Non-pigmented ciliary epithelial cell (primary cell): ENCODE measurements at regions not wholly inside any gene's neighbourhood (a gene's known extent, or its start where the extent isn't known, plus 50 kb on each side); places are given as distances from the start of the nearest gene placed in this dataset.
A peak's percentile ranks its signal among the peaks of the same experiment; 100 is the strongest.

ENCODE experiments used
- DNase-seq: peaks from one replicate; pipeline ENCODE4 v3.0.0-alpha.2; 2010; ENCODE audit warnings: low read depth

GRCh38 chr3:59338934-59339333 is 289.1 kb upstream of the CFAP20DC start:
- no peak for DNase-seq

DNA sequence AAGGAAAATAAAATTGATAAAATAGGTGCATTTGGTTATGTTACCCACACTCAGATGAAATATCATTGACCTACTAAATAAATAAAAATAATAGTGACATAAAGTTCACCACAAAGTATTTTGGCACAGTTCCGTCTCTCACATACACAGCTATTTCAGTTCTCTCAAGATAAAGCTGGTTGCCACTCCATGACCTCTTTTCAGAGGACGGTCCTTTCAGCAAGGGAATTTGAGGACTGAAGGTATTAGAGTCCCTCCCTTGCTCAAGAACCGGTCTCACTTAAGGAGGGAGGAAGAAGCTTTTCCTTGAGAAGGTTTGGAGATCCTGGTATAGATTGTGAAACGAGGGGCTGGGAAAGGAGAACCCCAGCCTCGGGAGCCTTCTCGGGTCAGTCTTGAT is 285.5 kb upstream of the CFAP20DC start:
- DNase-seq, result no peak

DNA sequence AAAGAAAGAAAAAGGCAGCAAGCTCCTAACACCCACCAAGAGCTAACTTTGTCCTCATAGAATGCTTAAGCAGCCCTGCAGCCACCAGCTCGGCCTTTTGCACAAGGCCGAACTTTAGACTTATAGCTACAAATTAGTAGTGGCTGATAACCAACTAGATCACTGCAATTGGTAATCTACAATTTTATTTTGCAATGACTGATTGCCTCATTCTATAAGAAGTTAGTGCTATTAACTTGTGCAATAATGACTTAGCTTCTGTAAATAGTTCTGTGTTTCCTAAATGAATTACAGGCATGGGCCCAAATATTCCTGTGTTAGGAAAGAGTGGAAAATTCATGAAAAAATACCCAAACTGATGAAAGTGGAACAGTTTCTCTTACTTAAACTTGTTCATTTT is 284.8 kb upstream of the CFAP20DC start:
- no peak for DNase-seq

GRCh38 chr3:59327376-59327808 is 277.6 kb upstream of the CFAP20DC start:
- peak; percentile 91 for DNase-seq

GRCh38 chr3:59326246-59327024 is 276.6 kb upstream of the CFAP20DC start:
- no peak for DNase-seq

DNA sequence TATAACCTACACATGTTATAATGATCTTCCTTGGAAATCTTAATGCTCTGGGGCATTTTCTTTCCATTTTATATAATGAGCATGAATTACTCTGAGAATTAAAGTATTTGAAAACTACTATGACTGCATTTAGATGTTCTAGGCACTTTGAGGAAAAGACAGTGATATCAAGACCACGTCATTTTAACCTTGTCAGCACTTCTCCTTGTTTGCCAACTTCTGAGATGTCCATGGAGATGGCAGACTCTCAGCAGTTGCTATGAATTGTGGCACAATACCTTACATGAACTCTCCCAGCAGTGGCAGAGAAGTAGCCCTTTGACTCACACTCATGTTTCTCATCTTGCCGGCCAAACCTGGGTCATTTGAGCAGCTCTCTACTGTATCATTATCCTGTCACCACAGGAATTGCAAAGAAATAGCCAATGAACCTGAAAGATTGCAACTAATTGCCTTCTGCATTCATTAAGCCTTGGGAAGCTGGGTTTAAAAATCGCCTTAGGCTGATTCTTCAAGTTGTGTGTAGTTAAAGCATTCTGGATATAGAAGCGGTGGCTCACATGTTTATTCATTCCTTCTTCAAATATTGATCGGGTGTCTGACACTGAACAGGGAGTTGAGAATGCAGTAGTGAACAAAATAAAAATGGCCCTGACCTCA is 272.2 kb upstream of the CFAP20DC start:
- no peak for DNase-seq

DNA sequence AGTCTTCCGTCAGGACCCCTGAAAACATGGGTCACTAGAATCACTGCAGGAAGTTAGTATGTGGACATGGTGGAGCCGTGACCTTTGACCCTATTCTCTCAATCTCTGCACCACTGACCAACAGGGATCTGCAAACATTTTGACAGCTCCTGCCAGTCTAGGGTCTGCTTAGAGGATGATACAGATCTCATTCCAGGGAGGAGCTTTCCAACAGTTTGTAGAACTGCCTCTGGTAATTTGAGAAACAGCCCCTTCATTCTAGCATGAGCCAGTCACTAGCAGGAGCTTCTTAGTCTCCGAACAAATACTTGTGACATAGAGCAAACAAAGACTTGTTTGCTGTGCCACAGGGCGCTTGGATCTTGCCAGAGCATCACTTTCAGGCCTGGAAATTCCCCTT is 270.3 kb upstream of the CFAP20DC start:
- no peak for DNase-seq

GRCh38 chr3:59319442-59319841 is 269.6 kb upstream of the CFAP20DC start:
- DNase-seq, result no peak

DNA sequence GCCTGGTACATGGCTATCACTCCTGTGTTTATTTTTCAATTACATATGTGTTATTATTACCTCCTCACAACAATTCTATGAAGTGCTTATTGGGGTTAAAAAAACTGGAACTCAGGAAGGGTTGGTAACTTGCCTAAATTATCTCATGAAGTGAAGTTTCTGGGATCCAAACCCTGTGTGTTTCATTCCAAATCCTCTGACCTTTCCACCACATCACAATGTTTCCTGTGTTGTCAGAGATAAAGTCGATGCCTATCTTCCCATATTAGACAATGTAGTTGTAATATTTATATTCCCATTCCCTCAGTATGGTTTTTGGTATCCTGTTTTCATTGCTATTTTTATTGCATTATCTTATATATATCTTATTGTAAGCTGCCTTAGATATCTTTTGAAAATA is 269.1 kb upstream of the CFAP20DC start:
- DNase-seq, result no peak

DNA sequence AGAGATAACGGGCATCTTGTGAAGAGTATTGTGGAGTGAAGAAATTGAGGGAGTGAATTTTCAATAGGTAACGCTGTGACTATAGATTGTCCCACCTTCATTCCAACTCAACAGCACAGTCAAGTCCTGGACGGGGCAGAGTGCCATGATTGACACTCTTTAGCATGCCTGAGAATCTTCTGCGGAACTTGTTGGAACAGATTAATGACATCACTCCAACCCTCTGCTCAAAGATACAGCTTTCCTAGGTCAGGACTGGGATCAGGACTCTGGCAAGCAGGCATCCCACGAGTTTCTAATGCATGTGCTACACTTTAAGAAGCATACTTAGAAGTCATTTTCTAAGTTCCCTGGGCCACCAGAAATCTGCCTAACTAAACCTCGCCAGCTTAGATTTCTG is 267.6 kb upstream of the CFAP20DC start:
- DNase-seq, result no peak

DNA sequence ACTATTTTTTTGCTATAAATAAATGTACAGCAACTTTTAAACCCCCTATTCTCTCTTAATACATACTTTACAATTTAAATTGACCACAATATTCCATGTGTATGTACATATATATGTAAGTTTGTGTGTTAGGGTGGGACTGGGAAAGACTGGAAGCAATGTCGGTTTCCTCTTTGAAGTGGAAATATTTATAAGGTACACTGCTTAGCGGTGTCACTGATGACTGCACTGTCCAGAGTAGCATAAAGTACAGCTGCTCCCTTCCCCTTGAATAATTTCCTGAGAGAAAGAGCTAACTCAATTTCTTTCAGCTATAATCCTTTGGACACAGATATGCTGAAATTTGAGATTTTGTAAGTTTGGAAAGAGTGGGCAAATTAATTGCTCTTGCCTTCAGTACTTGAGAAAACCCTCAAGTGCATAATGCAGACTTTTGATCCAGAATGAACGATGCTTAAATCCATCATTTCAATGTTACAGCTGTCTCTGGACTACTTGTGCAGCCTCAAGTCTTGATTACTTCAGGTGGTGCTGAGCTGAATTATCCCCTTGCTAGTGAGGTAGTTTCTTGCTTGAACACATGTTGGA is 267.0 kb upstream of the CFAP20DC start:
- no peak for DNase-seq

GRCh38 chr3:59313365-59313764 is 263.5 kb upstream of the CFAP20DC start:
- no peak for DNase-seq

DNA sequence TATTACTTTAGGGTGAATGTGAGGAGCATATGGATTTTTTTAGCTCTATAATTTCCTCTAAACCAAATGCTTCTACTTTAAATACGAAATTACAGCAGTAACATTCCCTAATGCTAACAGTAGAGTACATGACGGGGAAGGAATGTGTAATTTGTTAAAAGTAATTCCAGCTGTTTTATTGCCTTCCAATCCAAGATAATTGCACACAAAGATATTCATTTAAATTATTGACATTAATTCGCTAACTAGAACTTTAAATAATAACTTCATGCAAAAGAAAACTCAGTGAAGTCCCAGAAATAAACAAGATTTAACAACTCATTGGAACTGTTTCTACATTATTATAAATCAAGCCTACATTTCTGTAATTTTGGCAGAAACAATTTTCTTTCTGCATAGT is 261.4 kb upstream of the CFAP20DC start:
- DNase-seq, result no peak

GRCh38 chr3:59310736-59311135 is 260.9 kb upstream of the CFAP20DC start:
- no peak for DNase-seq

DNA sequence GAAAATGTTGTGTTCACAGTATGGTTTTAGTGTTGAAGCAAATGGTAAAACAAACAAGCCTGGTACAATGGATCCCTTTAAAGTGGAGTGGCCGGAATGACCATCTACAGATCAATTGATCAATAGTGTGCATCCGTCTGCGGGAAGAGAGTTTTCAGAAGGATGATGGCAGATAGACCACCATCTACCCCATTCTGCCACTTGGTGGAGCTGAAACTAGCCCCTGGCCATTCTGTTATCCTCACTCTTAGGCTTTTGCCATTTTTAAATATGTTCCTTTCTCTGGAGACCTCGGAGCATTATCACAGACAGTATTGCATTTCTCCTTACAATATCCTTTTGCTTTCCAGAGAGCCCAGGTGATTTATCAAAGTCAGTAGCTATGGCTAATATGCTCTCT is 258.9 kb upstream of the CFAP20DC start:
- DNase-seq, result no peak

GRCh38 chr3:59308001-59308400 is 258.2 kb upstream of the CFAP20DC start:
- no peak for DNase-seq

DNA sequence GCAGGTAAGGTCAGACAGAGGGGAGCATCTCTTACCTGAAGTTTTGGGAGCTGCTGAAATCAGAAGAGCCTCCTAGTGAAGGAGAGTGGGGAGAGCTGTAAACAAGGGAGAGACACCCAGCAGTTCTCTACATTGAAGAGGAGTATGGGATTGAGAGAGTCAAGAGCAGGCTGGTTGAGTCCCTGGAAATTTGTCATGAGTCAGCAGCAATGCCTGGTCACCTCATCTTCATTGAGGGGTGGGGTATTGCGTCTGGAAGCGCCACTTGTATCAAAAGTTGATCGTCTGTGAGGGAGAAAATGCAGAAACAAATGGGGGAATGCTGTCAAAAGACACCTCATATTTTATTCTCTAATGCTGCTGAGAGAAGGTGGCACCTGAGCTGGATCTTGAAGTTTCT is 256.6 kb upstream of the CFAP20DC start:
- no peak for DNase-seq

DNA sequence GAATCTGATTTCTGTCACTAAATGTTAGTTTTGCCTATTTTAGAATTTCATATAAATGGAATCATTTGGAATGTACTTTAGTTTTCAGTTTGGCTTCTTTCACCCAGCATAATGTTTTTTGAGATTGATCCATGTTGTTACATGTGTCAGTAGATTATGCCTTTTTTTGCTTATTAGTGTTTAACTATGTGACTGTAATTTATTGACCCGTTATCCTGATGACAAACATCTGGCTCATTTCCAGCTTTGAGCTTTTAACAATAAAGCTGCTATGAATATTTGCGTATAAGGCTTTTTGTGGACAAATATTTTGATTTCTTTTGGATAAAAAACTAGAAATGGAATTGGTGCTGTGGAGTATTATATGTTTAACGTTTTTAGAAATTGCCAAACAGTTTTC is 254.5 kb upstream of the CFAP20DC start:
- DNase-seq, result no peak

GRCh38 chr3:59303452-59303851 is 253.6 kb upstream of the CFAP20DC start:
- no peak for DNase-seq

DNA sequence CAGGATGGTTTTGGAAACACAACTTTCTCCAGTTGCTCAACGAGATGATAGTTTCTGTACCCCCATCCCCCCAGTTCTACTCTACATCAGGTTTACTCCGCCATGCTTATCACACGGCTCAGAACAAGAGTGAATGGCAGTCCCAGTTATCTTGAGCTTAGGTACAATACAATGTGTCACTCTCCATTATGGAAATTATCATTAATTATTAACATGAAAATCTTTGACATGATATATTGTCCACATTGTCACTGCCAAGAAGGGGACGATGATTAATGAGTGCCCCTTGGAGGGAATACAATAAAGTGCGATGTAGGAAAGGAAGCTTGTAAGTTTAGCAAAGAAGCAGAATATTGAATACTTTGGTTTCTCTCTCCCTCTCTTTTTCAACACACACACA is 252.6 kb upstream of the CFAP20DC start:
- DNase-seq, result no peak

GRCh38 chr3:59300733-59301132 is 250.9 kb upstream of the CFAP20DC start:
- DNase-seq, result no peak

GRCh38 chr3:59299561-59299960 is 249.7 kb upstream of the CFAP20DC start:
- no peak for DNase-seq

DNA sequence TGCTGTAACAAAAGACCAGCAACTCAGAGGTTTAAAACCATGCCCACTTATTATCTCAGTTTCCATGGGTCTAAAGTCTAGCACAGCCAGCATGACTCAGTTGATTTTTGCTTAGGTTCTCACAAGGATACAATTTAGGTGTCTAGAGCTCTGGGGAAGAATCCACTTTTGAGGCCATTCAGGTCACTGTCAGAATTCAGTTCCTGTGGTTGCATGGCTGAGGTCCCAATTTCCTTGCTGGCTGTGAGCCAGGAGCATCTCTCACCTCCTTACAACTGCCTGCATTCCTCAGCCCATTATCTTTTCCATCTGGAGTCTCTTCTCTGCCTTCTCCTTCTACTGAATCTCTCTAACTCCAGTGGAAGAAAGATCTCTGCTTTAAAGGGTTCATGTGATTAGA is 240.5 kb upstream of the CFAP20DC start:
- DNase-seq, result no peak
